Keratinocyte (primary cell): ENCODE measurements at regions not wholly inside any gene's neighbourhood (a gene's known extent, or its start where the extent isn't known, plus 50 kb on each side); places are given as distances from the start of the nearest gene placed in this dataset.

ENCODE experiments used
- DNase-seq: peaks from one replicate; pipeline ENCODE4 v3.0.0-alpha.2; 2011; ENCODE audit warnings: low read depth, missing footprints, low spot score
- FAIRE-seq: peaks from 2 replicates; lab custom pipeline; 2011; peaks lifted over from hg19 to GRCh38; lab: Jason Lieb, UNC
- H2AFZ ChIP-seq: 2 replicates; pipeline ENCODE4 v1.6.0; 2012; ENCODE audit warnings: low read length, control low read depth, inconsistent platforms; ENCODE audit not compliant: control insufficient read depth
- H3K27ac ChIP-seq: 2 replicates; pipeline ENCODE4 v1.5.1; 2011; ENCODE audit warnings: low read length; ENCODE audit not compliant: control insufficient read depth, insufficient read depth
- H3K27me3 ChIP-seq: 3 replicates; pipeline ENCODE4 v1.6.0; 2011; ENCODE audit warnings: low read length; ENCODE audit not compliant: control insufficient read depth, insufficient read depth; ENCODE audit errors: extremely low read depth
- H3K36me3 ChIP-seq, 2 experiments: 2 replicates in 1 of 2; 3 replicates in 1 of 2; pipeline ENCODE4 v1.5.1; 2011; ENCODE audit warnings: low read length in 2 of 2, mild to moderate bottlenecking in 1 of 2; ENCODE audit not compliant: control insufficient read depth in 2 of 2, insufficient read depth in 2 of 2; ENCODE audit errors: extremely low read depth in 1 of 2
- H3K4me1 ChIP-seq: 3 replicates; pipeline ENCODE4 v1.5.1; 2011; ENCODE audit warnings: low read length; ENCODE audit not compliant: control insufficient read depth, insufficient read depth; ENCODE audit errors: extremely low read depth
- H3K4me2 ChIP-seq: 3 replicates; pipeline ENCODE4 v1.6.0; 2011; ENCODE audit warnings: low read depth, low read length; ENCODE audit not compliant: control insufficient read depth, insufficient read depth; ENCODE audit errors: extremely low read depth
- H3K4me3 ChIP-seq, 3 experiments: fragments of 200-600 bp in 1 of 3; sonication (generic) in 1 of 3; 2 replicates in 2 of 3; 3 replicates in 1 of 3; pipeline ENCODE4 v1.5.1; 2011 to 2016; ENCODE audit warnings: low read length in 3 of 3, mild to moderate bottlenecking in 3 of 3, control low read depth in 2 of 3, inconsistent platforms in 1 of 3, low read depth in 1 of 3, mixed read lengths in 1 of 3, mixed run types in 1 of 3, moderate library complexity in 1 of 3; ENCODE audit not compliant: control insufficient read depth in 2 of 3, insufficient read depth in 2 of 3; ENCODE audit errors: extremely low read depth in 1 of 3
- H3K79me2 ChIP-seq: 2 replicates; pipeline ENCODE4 v1.6.0; 2012; ENCODE audit warnings: low read length; ENCODE audit not compliant: control insufficient read depth, insufficient read depth
- H3K9ac ChIP-seq: 3 replicates; pipeline ENCODE4 v1.6.0; 2011; ENCODE audit warnings: low read length; ENCODE audit not compliant: control insufficient read depth, insufficient read depth; ENCODE audit errors: extremely low read depth
- H3K9me1 ChIP-seq: 3 replicates; pipeline ENCODE4 v1.6.0; 2011; ENCODE audit warnings: low read length; ENCODE audit not compliant: control insufficient read depth, insufficient read depth; ENCODE audit errors: extremely low read depth
- H3K9me3 ChIP-seq: 2 replicates; pipeline ENCODE4 v1.5.1; 2012; ENCODE audit warnings: low read depth, low read length; ENCODE audit not compliant: control insufficient read depth
- H4K20me1 ChIP-seq: 3 replicates; pipeline ENCODE4 v1.6.0; 2011; ENCODE audit warnings: low read length; ENCODE audit not compliant: control insufficient read depth, insufficient read depth; ENCODE audit errors: extremely low read depth
- CTCF ChIP-seq, 3 experiments: IDR thresholded peaks in 1 of 3; conservative IDR thresholded peaks in 1 of 3; optimal IDR thresholded peaks in 1 of 3; 2 replicates in 2 of 3; 3 replicates in 1 of 3; pipeline versions ENCODE3 to v1.5.1; 2011; ENCODE audit warnings: low read length in 3 of 3, mild to moderate bottlenecking in 3 of 3, moderate library complexity in 2 of 3, control low read depth in 1 of 3, inconsistent platforms in 1 of 3; ENCODE audit not compliant: insufficient read depth in 2 of 3; ENCODE audit errors: extremely low read depth in 1 of 3
- EZH2 ChIP-seq: IDR thresholded peaks from one replicate; pipeline ENCODE4 v1.6.1; 2012; ENCODE audit warnings: inconsistent platforms, mild to moderate bottlenecking, low read length, moderate library complexity
- dilution Hi-C: fragments of 300-500 bp; cut with MboI; formaldehyde crosslinking; loops from one replicate; pipeline ENCODE4 v1.7.0; 2020; ENCODE audit warnings: low sequenced_read_pairs; ENCODE audit not compliant: extremely low pct_ligation_motif_present

GRCh38 chr11:29395555-29396072 lies 621.2 kb downstream of the KCNA4 start:
- H3K27me3 ChIP-seq, result no peaks in the 10 kb centered on the region
- H3K27ac ChIP-seq, result no peak overlapping the region
- H2AFZ ChIP-seq, result no peak overlapping the region
- no peak overlapping the region for H3K4me2 ChIP-seq
- H3K9me3 ChIP-seq, result no peaks in the 10 kb centered on the region
- FAIRE-seq (no peak), DNase-seq (no peak)
- H3K9ac ChIP-seq, result no peak overlapping the region
- no peak overlapping the region for H3K4me3 ChIP-seq
- H4K20me1 ChIP-seq, result no peaks in the 10 kb centered on the region
- no peaks in the 10 kb centered on the region for H3K79me2 ChIP-seq
- dilution Hi-C loops, result no loop called here
- no peaks in the 10 kb centered on the region for H3K9me1 ChIP-seq
- no peaks in the 10 kb centered on the region for H3K36me3 ChIP-seq
- TF ChIP-seq CTCF (optimal IDR thresholded peaks at IDR 0.05 in 1 of 3, IDR thresholded peaks at IDR 0.05 in 1 of 3, conservative IDR thresholded peaks at IDR 0.05 in 1 of 3; ENCODE audit: extremely low read depth in 1 of 3, insufficient read depth in 2 of 3, low read length in 3 of 3), result no peak
- no peak for TF ChIP-seq EZH2
- H3K4me1 ChIP-seq, result no peaks in the 10 kb centered on the region

GRCh38 chr11:29389793-29390192 lies 627.0 kb downstream of the KCNA4 start:
- no peak for FAIRE-seq
- H3K27ac ChIP-seq, result no peak overlapping the region
- H2AFZ ChIP-seq, result no peak overlapping the region

GRCh38 chr11:29373725-29374124 lies 643.1 kb downstream of the KCNA4 start:
- no peak for TF ChIP-seq CTCF (optimal IDR thresholded peaks at IDR 0.05 in 1 of 3, IDR thresholded peaks at IDR 0.05 in 1 of 3, conservative IDR thresholded peaks at IDR 0.05 in 1 of 3; ENCODE audit: extremely low read depth in 1 of 3, insufficient read depth in 2 of 3, low read length in 3 of 3)
- no peak for TF ChIP-seq EZH2
- Histone ChIP-seq H3K79me2 (no peaks in the 10 kb centered on the region), H3K9me1 (no peaks in the 10 kb centered on the region), H3K9ac (no peak overlapping the region), H2AFZ (no peak overlapping the region), H3K36me3 (no peaks in the 10 kb centered on the region), H3K4me3 (no peak overlapping the region), H3K9me3 (no peaks in the 10 kb centered on the region), H3K4me2 (no peak overlapping the region), H4K20me1 (no peaks in the 10 kb centered on the region), H3K27me3 (no peaks in the 10 kb centered on the region), H3K27ac (no peak overlapping the region), H3K4me1 (no peaks in the 10 kb centered on the region)
- dilution Hi-C loops, result no loop called here
- FAIRE-seq (no peak), DNase-seq (no peak)

More at GRCh38 chr11:29389793-29390192, 627.0 kb downstream of the KCNA4 start:
- H3K27me3 ChIP-seq, result no peaks in the 10 kb centered on the region
- no peaks in the 10 kb centered on the region for H3K4me1 ChIP-seq
- no peaks in the 10 kb centered on the region for H3K9me3 ChIP-seq
- DNase-seq, result no peak
- dilution Hi-C loops, result no loop called here
- no peak overlapping the region for H3K4me2 ChIP-seq
- no peaks in the 10 kb centered on the region for H3K79me2 ChIP-seq
- no peaks in the 10 kb centered on the region for H3K36me3 ChIP-seq
- no peak overlapping the region for H3K9ac ChIP-seq
- H4K20me1 ChIP-seq, result no peaks in the 10 kb centered on the region
- no peak for TF ChIP-seq EZH2
- H3K9me1 ChIP-seq, result no peaks in the 10 kb centered on the region
- H3K4me3 ChIP-seq, result no peak overlapping the region
